Transverse colon (tissue), 4 donors: ENCODE measurements at regions not wholly inside any gene's neighbourhood (a gene's known extent, or its start where the extent isn't known, plus 50 kb on each side); places are given as distances from the start of the nearest gene placed in this dataset.

Experiments used
- DNase-seq: peaks from one replicate; pipeline ENCODE4 v3.0.0-alpha.2; 2019
- H3K27ac ChIP-seq, 4 donors: fragments of 200-600 bp; sonication (generic); 2 replicates each; pipeline ENCODE4 v1.5.1; 2016 to 2018; ENCODE audit warnings: inconsistent platforms in 4 of 4
- H3K27me3 ChIP-seq: fragments of 200-600 bp; sonication (generic); 2 replicates; pipeline ENCODE4 v1.5.1; 2017; ENCODE audit warnings: inconsistent platforms
- H3K36me3 ChIP-seq, 4 donors: fragments of 200-600 bp; sonication (generic); 2 replicates each; pipeline ENCODE4 v1.5.1; 2017 to 2019; ENCODE audit warnings: inconsistent platforms in 4 of 4
- H3K4me1 ChIP-seq, 4 donors: fragments of 200-600 bp; sonication (generic); 2 replicates each; pipeline ENCODE4 v1.5.1; 2017 to 2020; ENCODE audit warnings: inconsistent platforms in 4 of 4
- H3K4me3 ChIP-seq, 4 donors: fragments of 200-600 bp; sonication (generic); 1 replicate in 1 of 4; 2 replicates in 3 of 4; pipeline versions ENCODE4 v1.5.1 to v1.6.1; 2017 to 2019; ENCODE audit warnings: inconsistent platforms in 4 of 4
- H3K9me3 ChIP-seq, 2 donors: fragments of 200-600 bp; sonication (generic); 2 replicates each; pipeline ENCODE4 v1.5.1; 2017 to 2019; ENCODE audit warnings: inconsistent platforms in 2 of 2
- EP300 ChIP-seq: sonication (generic); formaldehyde crosslinking; IDR thresholded peaks from one replicate; pipeline ENCODE4 v1.6.1; 2017; ENCODE audit warnings: antibody characterized with exemption, low read depth
- POLR2A ChIP-seq: fragments of 450-650 bp; IDR thresholded peaks from one replicate; pipeline ENCODE4 v1.6.1; 2016; ENCODE audit warnings: antibody characterized with exemption, mild to moderate bottlenecking, moderate library complexity
- POLR2AphosphoS5 ChIP-seq, 3 donors: sonication (generic); formaldehyde crosslinking; IDR thresholded peaks; one replicate each; pipeline ENCODE4 v1.6.1; 2016; ENCODE audit warnings: antibody characterized with exemption in 3 of 3
- WGBS, 2 donors: methylation state at CpG; one replicate each; pipeline ENCODE4 v1.1.5; 2018; ENCODE audit warnings: low coverage in 1 of 2; 5-methylcytosine and 5-hydroxymethylcytosine counted together
- in situ Hi-C, 4 donors: fragments of 200-750 bp; cut with MboI; loops; one replicate each; pipeline versions ENCODE4 v1.15.0 to v1.15.1; 2017; ENCODE audit warnings: low sequenced_read_pairs in 3 of 4, low pct_ligation_motif_present in 1 of 4, low pct_unique_long_range_greater_than_20kb in 1 of 4
- intact Hi-C: fragments of 100-400 bp; cut with DNase I; formaldehyde crosslinking; loops from one replicate; pipeline ENCODE4 v1.15.1; 2023; ENCODE audit warnings: low total_unique reads
- TF ChIP-seq, protein P1 (sequence below), 5 experiments: fragments of 200-600 bp in 3 of 5; fragments of 450-650 bp in 2 of 5; sonication (generic) in 3 of 5; IDR thresholded peaks; 1 replicate in 2 of 5; 2 replicates in 3 of 5; pipeline ENCODE4 v1.5.1; 2016 to 2017; ENCODE audit warnings: antibody characterized with exemption in 5 of 5, inconsistent platforms in 3 of 5, mild to moderate bottlenecking in 2 of 5, moderate library complexity in 1 of 5

DNA sequence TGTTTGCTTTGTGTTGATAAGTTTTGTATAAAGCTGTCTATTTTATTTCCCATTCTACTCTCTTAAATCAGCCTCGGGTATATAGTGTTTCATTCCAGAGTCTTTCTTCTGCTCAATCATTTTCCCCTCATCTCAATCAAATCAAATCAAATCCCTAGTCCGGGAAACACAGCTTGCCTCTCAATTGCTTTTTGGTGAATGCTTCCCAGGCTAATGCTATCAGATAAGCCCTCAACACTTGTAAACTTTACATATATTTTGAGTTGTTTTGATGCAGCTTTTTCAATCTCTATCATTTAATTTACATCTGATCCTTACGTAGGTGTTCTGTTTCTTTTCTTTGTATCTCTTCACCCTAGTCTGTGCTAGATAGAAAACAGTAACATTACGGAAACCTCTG, 416.7 kb upstream of the PDE3A start:
- intact Hi-C loops = no loop called here
- no peak overlapping the region for H3K4me3 ChIP-seq
- H3K27me3 ChIP-seq = no peaks in the 10 kb centered on the region
- in situ Hi-C loops = no loop called here
- no peaks in the 10 kb centered on the region for H3K4me1 ChIP-seq
- H3K36me3 ChIP-seq = no peaks in the 10 kb centered on the region
- 55 to 63% methylated on average over 4 of the region's 4 CpGs for WGBS, 2 donors
- TF ChIP-seq, protein P1, sequence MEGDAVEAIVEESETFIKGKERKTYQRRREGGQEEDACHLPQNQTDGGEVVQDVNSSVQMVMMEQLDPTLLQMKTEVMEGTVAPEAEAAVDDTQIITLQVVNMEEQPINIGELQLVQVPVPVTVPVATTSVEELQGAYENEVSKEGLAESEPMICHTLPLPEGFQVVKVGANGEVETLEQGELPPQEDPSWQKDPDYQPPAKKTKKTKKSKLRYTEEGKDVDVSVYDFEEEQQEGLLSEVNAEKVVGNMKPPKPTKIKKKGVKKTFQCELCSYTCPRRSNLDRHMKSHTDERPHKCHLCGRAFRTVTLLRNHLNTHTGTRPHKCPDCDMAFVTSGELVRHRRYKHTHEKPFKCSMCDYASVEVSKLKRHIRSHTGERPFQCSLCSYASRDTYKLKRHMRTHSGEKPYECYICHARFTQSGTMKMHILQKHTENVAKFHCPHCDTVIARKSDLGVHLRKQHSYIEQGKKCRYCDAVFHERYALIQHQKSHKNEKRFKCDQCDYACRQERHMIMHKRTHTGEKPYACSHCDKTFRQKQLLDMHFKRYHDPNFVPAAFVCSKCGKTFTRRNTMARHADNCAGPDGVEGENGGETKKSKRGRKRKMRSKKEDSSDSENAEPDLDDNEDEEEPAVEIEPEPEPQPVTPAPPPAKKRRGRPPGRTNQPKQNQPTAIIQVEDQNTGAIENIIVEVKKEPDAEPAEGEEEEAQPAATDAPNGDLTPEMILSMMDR (IDR thresholded peaks at IDR 0.05) = no peak
- no peak for TF ChIP-seq POLR2A
- TF ChIP-seq POLR2AphosphoS5 (IDR thresholded peaks at IDR 0.05) = no peak
- TF ChIP-seq EP300 = no peak
- no peak overlapping the region for H3K27ac ChIP-seq
- DNase-seq = no peak
- H3K9me3 ChIP-seq = no peaks in the 10 kb centered on the region

GRCh38 chr12:19953734-19954133, 414.6 kb upstream of the PDE3A start:
- DNase-seq = no peak
- TF ChIP-seq POLR2A = no peak
- no peak for TF ChIP-seq EP300
- TF ChIP-seq POLR2AphosphoS5 (IDR thresholded peaks at IDR 0.05) = no peak
- TF ChIP-seq, protein P1 (IDR thresholded peaks at IDR 0.05) = no peak
- no peaks in the 10 kb centered on the region for H3K4me1 ChIP-seq
- in situ Hi-C loops = no loop called here
- H3K9me3 ChIP-seq = no peaks in the 10 kb centered on the region
- H3K27ac ChIP-seq = no peak overlapping the region
- H3K4me3 ChIP-seq = no peak overlapping the region
- no peaks in the 10 kb centered on the region for H3K36me3 ChIP-seq
- intact Hi-C loops = no loop called here
- no peaks in the 10 kb centered on the region for H3K27me3 ChIP-seq
- WGBS, 2 donors = 78 to 95% methylated on average over 1 of the region's 1 CpG

DNA sequence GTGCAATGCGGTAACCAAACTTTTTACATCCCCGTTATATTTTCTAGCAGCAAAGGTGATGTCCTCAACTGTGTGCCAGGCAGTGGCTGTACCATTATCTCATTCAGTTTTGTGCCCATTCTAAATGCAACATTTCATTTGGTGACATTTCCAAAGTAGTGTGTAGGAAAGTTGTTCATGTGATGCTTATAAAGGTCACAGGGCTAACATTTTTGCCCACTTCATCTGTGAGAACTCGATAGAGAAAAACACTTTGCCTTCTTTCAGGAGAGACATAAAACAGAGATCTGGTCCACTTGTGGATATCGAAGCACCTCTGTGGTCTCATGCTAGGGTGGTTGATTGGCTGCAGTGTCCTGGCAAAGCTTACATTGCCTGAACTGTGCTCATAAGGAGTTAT, 414.2 kb upstream of the PDE3A start:
- TF ChIP-seq POLR2AphosphoS5 (IDR thresholded peaks at IDR 0.05) (no peak), EP300 (no peak), POLR2A (no peak)
- TF ChIP-seq, protein P1 (IDR thresholded peaks at IDR 0.05) = no peak
- 72 to 84% methylated on average over 3 to 4 of the region's 4 CpGs for WGBS, 2 donors
- no peak overlapping the region for H3K4me3 ChIP-seq
- H3K27ac ChIP-seq = no peak overlapping the region
- no peaks in the 10 kb centered on the region for H3K36me3 ChIP-seq
- no peak for DNase-seq
- H3K27me3 ChIP-seq = no peaks in the 10 kb centered on the region
- no peaks in the 10 kb centered on the region for H3K9me3 ChIP-seq
- in situ Hi-C loops = no loop called here
- intact Hi-C loops = no loop called here
- H3K4me1 ChIP-seq = no peaks in the 10 kb centered on the region

- WGBS, 2 donors = 71 to 86% methylated on average over 6 of the region's 6 CpGs
- intact Hi-C loops (no loop called here), in situ Hi-C loops (no loop called here)
- DNase-seq = no peak
- Histone ChIP-seq H3K4me1 (no peaks in the 10 kb centered on the region), H3K27ac (no peak overlapping the region), H3K36me3 (no peaks in the 10 kb centered on the region), H3K4me3 (no peak overlapping the region), H3K9me3 (no peaks in the 10 kb centered on the region), H3K27me3 (no peaks in the 10 kb centered on the region)
- TF ChIP-seq POLR2A (no peak), POLR2AphosphoS5 (IDR thresholded peaks at IDR 0.05) (no peak), EP300 (no peak)
- TF ChIP-seq, protein P1 (IDR thresholded peaks at IDR 0.05) = no peak
Observed at GRCh38 chr12:19957308-19958125, 410.8 kb upstream of the PDE3A start.
